Vagina (tissue), 2 donors: ENCODE measurements at regions not wholly inside any gene's neighbourhood (a gene's known extent, or its start where the extent isn't known, plus 50 kb on each side); places are given as distances from the start of the nearest gene placed in this dataset.

Source experiments
- POLR2A ChIP-seq, 2 donors: fragments of 450-650 bp; IDR thresholded peaks; one replicate each; pipeline ENCODE4 v1.6.1; 2017; ENCODE audit warnings: antibody characterized with exemption in 2 of 2, mild to moderate bottlenecking in 2 of 2, moderate library complexity in 2 of 2
- TF ChIP-seq, protein P1 (sequence below), 3 experiments: fragments of 450-650 bp in 2 of 3; fragments of 200-600 bp in 1 of 3; sonication (generic) in 1 of 3; IDR thresholded peaks; one replicate each; pipeline ENCODE4 v1.5.1; 2017 to 2019; ENCODE audit warnings: antibody characterized with exemption in 3 of 3, mild to moderate bottlenecking in 2 of 3, moderate library complexity in 2 of 3

DNA sequence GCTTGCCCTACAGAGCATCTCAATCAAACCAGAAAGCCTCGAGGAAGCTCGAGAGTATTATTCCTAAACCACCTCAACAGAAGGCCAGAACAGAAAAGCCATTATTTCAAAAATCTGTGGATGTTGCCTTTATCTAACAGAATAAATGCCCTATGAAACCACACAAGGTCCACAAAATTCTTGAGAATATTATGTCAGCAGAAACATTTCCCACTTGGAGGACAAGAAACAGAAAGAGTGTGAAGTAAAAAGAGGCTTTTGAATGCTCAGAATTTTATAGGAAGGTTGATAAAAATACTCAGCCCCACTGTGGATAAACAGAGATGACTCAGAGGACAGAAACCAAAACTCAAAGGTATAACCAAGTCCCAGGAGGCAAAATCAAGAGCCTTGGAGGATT is 146.4 kb upstream of the LRRC7 start:
- TF ChIP-seq, protein P1, sequence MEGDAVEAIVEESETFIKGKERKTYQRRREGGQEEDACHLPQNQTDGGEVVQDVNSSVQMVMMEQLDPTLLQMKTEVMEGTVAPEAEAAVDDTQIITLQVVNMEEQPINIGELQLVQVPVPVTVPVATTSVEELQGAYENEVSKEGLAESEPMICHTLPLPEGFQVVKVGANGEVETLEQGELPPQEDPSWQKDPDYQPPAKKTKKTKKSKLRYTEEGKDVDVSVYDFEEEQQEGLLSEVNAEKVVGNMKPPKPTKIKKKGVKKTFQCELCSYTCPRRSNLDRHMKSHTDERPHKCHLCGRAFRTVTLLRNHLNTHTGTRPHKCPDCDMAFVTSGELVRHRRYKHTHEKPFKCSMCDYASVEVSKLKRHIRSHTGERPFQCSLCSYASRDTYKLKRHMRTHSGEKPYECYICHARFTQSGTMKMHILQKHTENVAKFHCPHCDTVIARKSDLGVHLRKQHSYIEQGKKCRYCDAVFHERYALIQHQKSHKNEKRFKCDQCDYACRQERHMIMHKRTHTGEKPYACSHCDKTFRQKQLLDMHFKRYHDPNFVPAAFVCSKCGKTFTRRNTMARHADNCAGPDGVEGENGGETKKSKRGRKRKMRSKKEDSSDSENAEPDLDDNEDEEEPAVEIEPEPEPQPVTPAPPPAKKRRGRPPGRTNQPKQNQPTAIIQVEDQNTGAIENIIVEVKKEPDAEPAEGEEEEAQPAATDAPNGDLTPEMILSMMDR (IDR thresholded peaks at IDR 0.05) = no peak
- TF ChIP-seq POLR2A (IDR thresholded peaks at IDR 0.05) = no peak
